Stomach (tissue), 8 donors: ENCODE measurements at regions not wholly inside any gene's neighbourhood (a gene's known extent, or its start where the extent isn't known, plus 50 kb on each side); places are given as distances from the start of the nearest gene placed in this dataset.

ENCODE experiments used
- DNase-seq, 2 donors: peaks; one replicate each; pipeline versions ENCODE4 v3.0.0 to v3.0.0-alpha.2; 2013 to 2019
- H3K27ac ChIP-seq, 5 donors: fragments of 200-600 bp in 4 of 5; sonication (generic) in 4 of 5; one replicate each; pipeline ENCODE4 v1.5.1; 2013 to 2019; ENCODE audit warnings: mild to moderate bottlenecking in 1 of 5, moderate library complexity in 1 of 5
- H3K27me3 ChIP-seq, 3 donors: fragments of 200-600 bp; sonication (generic); one replicate each; pipeline ENCODE4 v1.5.1; 2017 to 2019; ENCODE audit warnings: mixed run types in 1 of 3
- H3K36me3 ChIP-seq, 4 donors: fragments of 200-600 bp; sonication (generic); 1 replicate in 3 of 4; 2 replicates in 1 of 4; pipeline ENCODE4 v1.5.1; 2016 to 2019
- H3K4me1 ChIP-seq, 4 donors: fragments of 200-600 bp; sonication (generic); one replicate each; pipeline ENCODE4 v1.5.1; 2016 to 2019
- H3K4me3 ChIP-seq, 4 donors: fragments of 200-600 bp; sonication (generic) in 3 of 4; one replicate each; pipeline ENCODE4 v1.5.1; 2016 to 2019; ENCODE audit warnings: mild to moderate bottlenecking in 1 of 4
- H3K9me3 ChIP-seq, 4 donors: fragments of 200-600 bp; sonication (generic); one replicate each; pipeline ENCODE4 v1.5.1; 2016 to 2019
- CTCF ChIP-seq, 7 experiments: fragments of 450-650 bp in 4 of 7; fragments of 200-600 bp in 3 of 7; sonication (generic) in 3 of 7; IDR thresholded peaks; one replicate each; pipeline ENCODE4 v1.5.1; 2016 to 2019; ENCODE audit warnings: antibody characterized with exemption in 7 of 7, control low read depth in 2 of 7, mild to moderate bottlenecking in 1 of 7
- EP300 ChIP-seq: sonication (generic); formaldehyde crosslinking; IDR thresholded peaks from one replicate; pipeline ENCODE4 v1.6.1; 2017; ENCODE audit warnings: antibody characterized with exemption
- POLR2A ChIP-seq, 4 donors: fragments of 450-650 bp; IDR thresholded peaks; one replicate each; pipeline ENCODE4 v1.6.1; 2016; ENCODE audit warnings: antibody characterized with exemption in 4 of 4, control low read depth in 2 of 4, mild to moderate bottlenecking in 1 of 4, moderate library complexity in 1 of 4
- POLR2AphosphoS5 ChIP-seq, 3 donors: sonication (generic); formaldehyde crosslinking; IDR thresholded peaks; one replicate each; pipeline ENCODE4 v1.6.1; 2016; ENCODE audit warnings: antibody characterized with exemption in 3 of 3
- WGBS, 5 donors: extraction: QIAGEN DNeasy Blood & Tissue Kit in 3 of 5; methylation state at CpG; one replicate each; pipeline versions ENCODE4 v1.1.5 to v1.1.7; 2013 to 2018; 5-methylcytosine and 5-hydroxymethylcytosine counted together
- intact Hi-C: fragments of 100-400 bp; cut with DNase I; formaldehyde crosslinking; loops from one replicate; pipeline ENCODE4 v1.15.1; 2023; ENCODE audit warnings: low total_unique reads
- donor health status: healthy with polysubstance abuse.
- donor health status: Bipolar disorder and iron deficiency.
- donor health status: healthy.

- intact Hi-C loops = no loop called here
- TF ChIP-seq CTCF (IDR thresholded peaks at IDR 0.05) (no peak), POLR2AphosphoS5 (IDR thresholded peaks at IDR 0.05) (no peak), EP300 (no peak), POLR2A (IDR thresholded peaks at IDR 0.05) (no peak)
- Histone ChIP-seq H3K4me1 (peaks cover 0 to 22% (median 11%) of the 10 kb centered on the region in 4 donors), H3K27ac (peak overlapping the region in 2 of 5 donors; percentile 33 to 74), H3K36me3 (no peaks in the 10 kb centered on the region), H3K27me3 (no peaks in the 10 kb centered on the region), H3K9me3 (no peaks in the 10 kb centered on the region), H3K4me3 (no peak overlapping the region)
- no peak for DNase-seq
Observed at GRCh38 chr10:4197676-4198075, 412.7 kb upstream of the KLF6 start.

GRCh38 chr10:4196771-4197390 is 411.9 kb upstream of the KLF6 start:
- Histone ChIP-seq H3K36me3 (no peaks in the 10 kb centered on the region), H3K27ac (peak overlapping the region in 4 of 5 donors; percentile 20 to 74 (median 30)), H3K27me3 (no peaks in the 10 kb centered on the region), H3K4me1 (peaks cover 0 to 22% (median 11%) of the 10 kb centered on the region in 4 donors), H3K9me3 (no peaks in the 10 kb centered on the region), H3K4me3 (no peak overlapping the region)
- peak in 1 of 2 donors; percentile 62 for DNase-seq
- WGBS, 5 donors = 22 to 39% (median 30%) methylated on average over 2 of the region's 2 CpGs
- intact Hi-C loops = no loop called here
- peak in 2 of 3 donors; percentile 32 to 53 for TF ChIP-seq POLR2AphosphoS5 (IDR thresholded peaks at IDR 0.05)
- TF ChIP-seq POLR2A (IDR thresholded peaks at IDR 0.05) = no peak
- no peak for TF ChIP-seq EP300
- TF ChIP-seq CTCF (IDR thresholded peaks at IDR 0.05) = no peak

- intact Hi-C loops = no loop called here
- Histone ChIP-seq H3K27me3 (no peaks in the 10 kb centered on the region), H3K36me3 (no peaks in the 10 kb centered on the region), H3K4me1 (peaks cover 0 to 22% (median 11%) of the 10 kb centered on the region in 4 donors), H3K9me3 (no peaks in the 10 kb centered on the region), H3K27ac (peak overlapping the region in 4 of 5 donors; percentile 20 to 74 (median 30)), H3K4me3 (no peak overlapping the region)
- 81 to 94% (median 88%) methylated on average over 3 of the region's 3 CpGs for WGBS, 5 donors
- no peak for DNase-seq
- TF ChIP-seq CTCF (IDR thresholded peaks at IDR 0.05) = no peak
- no peak for TF ChIP-seq POLR2A (IDR thresholded peaks at IDR 0.05)
- no peak for TF ChIP-seq EP300
- TF ChIP-seq POLR2AphosphoS5 (IDR thresholded peaks at IDR 0.05) = no peak
Observed at GRCh38 chr10:4196183-4196582, 411.2 kb upstream of the KLF6 start.

GRCh38 chr10:4195213-4195612 is 410.2 kb upstream of the KLF6 start:
- 95 to 97% (median 96%) methylated on average over 14 of the region's 14 CpGs for WGBS, 5 donors
- Histone ChIP-seq H3K27me3 (no peaks in the 10 kb centered on the region), H3K4me3 (no peak overlapping the region), H3K4me1 (peaks cover 0 to 22% (median 11%) of the 10 kb centered on the region in 4 donors), H3K9me3 (no peaks in the 10 kb centered on the region), H3K27ac (no peak overlapping the region), H3K36me3 (no peaks in the 10 kb centered on the region)
- intact Hi-C loops = no loop called here
- TF ChIP-seq POLR2A (IDR thresholded peaks at IDR 0.05) (no peak), POLR2AphosphoS5 (IDR thresholded peaks at IDR 0.05) (no peak), CTCF (IDR thresholded peaks at IDR 0.05) (no peak)
- DNase-seq = no peak
